GM04504 (cell line): ENCODE measurements at regions not wholly inside any gene's neighbourhood (a gene's known extent, or its start where the extent isn't known, plus 50 kb on each side); places are given as distances from the start of the nearest gene placed in this dataset.

Experiments used
- DNase-seq: peaks from one replicate; pipeline ENCODE4 v3.0.0-alpha.2; 2012; ENCODE audit warnings: low read depth

DNA sequence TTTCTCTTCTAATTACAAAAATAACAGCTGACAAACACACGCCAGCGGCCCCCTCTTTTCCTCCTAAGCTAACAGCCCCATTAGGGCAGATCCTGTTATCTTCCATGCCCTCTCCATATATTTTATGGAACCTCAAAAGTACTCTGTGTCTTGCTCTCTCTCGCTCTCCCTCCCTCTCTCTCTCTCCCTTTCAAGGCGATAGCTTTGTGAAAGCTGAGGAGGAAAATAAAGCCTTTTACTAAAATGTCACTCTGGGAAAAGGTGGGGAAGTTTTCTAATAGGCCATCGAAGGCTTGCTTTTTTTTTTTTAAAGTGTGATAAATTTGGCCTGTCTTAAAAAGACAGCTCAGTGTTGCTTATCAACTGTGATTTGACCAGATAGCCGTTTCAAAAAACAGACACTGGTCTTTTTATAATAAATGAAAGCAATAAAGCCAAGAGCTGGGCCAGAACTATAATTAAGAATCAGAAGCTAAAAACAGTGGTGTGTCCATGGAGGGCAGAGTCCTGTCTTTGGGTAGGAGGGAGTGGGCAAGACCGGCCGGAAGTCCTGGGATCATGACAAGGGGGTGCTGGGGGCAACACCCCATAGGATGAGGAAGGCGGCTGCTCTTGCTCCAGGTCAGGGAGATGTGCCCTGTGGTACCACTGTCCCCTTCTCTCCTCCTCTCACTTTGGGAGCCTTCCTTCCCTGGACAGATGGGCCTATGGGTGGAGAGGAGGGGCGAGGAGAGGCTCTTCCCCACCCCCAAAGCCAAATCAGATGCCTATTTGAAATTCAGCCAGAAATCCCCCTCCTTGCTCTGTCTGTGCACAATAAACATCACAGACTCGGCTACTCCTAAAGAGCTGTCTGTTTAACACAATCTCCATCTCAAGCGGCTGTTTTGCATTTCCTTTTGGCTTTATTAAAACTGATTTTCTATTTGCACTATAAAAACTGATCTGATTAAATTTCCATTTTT, 267.2 kb downstream of the BUD13 start:
- no peak for DNase-seq

DNA sequence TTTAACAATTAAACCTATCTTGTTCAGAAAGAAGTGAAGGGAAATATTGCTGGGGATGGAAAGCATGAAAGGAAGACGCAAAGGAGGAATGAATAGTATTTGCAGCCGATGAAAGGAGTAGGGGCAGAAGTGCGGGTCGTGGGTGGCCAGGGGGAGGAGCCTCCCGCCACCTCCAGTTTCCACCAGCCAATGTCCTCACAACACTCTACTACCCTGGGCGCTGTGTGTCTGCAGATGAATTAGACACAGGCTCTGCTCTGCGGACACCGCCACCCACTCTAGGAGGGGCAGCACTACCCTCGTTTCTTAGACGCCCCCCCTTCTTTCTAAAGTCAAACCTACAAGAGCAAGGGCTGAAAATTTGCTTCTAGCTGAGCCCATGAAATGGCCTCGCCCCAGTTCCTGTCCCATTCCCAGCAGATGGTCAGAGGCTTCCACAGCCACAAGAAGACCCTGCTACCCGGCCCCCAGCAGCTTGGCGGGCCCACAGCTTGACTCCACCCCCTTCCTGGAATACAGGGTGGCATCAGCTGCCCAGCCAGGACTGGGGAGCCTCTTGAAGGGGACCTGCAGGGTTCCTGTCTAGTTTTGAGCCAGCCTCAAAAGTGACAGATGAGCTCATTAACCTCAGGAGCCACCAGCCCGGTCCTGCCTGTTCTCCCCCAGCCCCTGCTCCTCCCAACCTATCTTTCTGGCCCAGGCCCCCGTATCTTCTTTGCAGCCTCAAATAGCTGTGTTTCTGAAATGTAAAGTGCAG, 268.1 kb downstream of the BUD13 start:
- DNase-seq, result no peak

DNA sequence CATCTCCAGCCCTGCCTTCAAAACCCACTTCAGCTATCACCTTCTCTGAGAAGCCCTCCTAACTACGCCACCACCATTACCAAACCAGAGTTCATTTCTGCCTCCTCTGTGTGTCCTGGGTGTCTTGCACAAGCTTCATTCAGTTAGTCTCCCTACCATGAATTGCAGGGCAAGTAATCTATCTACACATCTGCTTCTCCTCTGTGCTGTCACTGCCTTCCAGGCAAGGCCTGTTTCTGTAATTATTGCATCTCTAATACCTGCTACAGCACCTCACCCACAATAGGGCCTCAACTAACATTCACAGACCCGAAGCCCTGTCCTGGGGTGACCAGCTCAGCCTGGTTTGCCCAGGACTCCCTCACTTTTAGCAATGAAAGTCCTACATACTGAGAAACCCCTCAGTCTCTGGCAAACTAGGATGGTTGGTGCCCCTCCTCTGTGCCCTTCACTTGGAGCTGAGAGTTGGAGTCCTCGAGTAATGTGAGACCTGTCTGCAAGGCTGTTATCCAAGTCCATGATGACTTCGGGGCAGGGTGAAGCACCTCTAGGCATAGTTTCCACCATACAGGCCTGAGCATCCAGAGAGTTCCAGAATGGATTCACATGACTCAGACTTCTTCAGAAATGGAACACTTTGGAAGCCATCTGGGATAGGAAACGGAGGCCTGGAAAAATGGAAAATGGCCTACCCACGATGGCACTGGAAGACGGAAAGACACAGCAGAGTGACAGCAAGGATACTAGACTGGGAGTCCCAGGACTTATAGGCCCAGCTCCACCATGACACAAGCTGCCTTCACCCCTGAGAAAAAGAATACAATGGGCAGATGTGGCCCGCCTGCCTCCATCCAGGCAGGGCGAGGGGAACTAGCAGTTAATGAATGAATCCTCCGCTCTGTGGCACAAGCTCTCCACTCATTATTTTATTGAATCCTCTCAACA, 269.3 kb downstream of the BUD13 start:
- no peak for DNase-seq

DNA sequence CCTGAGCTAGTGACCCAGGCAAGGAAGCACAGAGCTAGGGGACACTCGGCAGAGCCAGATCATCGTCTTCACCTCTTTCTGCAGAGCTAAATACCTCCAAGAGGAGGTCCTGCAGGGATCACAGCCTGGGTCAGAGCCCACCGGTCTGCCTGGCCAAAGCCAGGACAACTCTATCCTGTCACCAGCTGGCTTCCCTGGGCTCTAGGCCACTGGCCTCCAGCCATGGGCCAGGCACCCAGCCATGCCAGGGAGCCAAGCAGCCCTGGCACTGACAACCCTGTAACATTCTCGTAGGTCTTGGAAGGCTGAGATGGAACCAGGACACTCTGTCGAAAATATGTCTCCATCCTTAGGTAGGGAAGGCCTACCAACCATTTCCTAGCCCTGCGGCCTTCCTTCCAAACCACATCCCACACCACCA, 270.1 kb downstream of the BUD13 start:
- no peak for DNase-seq

DNA sequence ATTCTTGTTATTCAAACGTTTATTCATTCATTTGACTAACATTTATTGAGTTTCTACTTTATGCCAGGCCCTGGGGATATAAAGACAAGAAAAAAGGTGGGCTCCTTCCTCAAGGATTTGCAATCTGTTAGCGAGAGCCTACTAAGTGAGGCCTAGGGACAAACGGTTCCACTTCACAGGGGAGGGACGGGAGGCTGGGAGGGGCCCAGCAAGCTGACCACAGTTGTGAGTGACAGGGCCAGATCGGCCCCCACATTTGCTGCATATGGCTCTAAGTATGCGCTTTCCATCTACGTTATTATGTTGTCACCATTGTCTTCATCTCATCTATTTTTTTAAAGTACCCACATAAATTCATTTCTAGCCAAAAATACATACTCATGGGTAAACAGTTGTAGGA, 271.1 kb downstream of the BUD13 start:
- DNase-seq, result no peak

DNA sequence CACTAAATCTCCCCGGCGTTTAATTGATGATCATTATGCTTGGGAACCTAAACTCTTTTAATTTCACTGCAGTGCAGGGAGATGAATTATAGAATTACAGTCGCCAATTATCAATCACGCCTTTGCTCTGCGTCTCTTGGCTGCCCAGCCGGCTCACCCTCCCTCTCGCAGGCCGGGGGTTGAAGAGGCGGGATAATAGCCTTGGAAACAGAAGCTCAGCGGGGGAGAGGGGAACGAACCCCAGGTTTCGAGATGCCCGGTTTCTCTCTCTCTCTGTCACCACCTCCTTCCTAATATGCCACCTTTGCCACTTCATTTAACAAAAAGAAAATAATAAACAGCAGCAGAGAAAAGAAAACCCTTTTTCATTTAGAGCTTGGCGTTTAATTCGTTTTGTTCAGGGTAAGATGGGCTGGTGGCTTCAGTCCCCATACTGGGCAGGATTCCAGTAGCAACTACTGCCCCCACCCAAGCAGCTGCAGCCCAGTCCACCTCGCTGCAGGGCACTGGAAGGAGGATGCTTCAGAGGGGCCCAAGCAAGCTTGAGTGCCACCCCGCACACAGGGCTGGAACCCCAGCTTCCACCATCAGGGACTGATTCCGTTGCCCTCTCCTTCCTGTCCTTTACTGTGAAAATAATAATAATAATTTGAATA, 271.7 kb downstream of the BUD13 start:
- DNase-seq, result no peak

DNA sequence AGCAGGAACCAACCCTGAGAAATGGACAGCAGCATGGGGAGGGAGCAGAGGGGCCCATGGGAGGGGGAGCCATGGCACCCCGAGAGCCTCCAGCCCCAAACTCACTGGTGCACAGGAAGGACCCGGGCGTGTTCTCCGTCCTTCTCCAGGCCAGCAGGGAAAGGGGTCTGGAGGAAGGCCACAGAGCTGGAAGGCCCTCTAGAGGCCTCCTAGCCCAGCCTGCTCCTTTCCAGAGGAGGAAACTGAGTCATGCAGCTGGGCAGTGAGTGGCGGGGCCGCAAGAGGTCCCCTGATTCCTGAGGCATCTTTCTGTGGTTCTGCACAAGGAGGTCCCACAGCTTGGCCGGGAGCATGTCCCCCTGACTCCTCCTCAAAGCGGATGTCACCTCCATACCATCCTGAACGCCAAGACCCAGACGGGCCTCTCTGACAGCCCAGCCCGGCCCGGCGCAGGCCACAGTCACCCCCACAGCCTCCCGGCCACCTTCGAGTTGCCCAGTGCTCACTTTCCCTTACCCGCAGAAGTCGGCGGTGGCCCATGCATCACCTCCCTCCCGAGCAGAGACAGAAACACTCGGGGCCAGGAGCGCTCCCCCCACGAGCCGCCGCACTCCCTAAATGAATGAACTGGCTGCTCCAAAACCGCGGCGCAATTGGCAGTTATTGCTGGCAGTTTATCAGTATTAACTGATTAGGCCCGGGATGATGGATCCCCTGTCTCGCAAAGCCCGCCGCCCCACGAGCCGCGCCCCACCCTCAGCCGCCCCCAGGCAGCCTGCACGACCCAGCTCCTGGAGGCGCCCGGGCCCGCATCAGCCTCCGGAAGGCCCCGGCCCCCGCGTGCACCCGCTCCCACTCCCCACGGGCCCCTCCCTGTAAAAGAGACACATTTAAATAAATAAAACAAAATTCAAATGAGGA, 272.5 kb downstream of the BUD13 start:
- no peak for DNase-seq

DNA sequence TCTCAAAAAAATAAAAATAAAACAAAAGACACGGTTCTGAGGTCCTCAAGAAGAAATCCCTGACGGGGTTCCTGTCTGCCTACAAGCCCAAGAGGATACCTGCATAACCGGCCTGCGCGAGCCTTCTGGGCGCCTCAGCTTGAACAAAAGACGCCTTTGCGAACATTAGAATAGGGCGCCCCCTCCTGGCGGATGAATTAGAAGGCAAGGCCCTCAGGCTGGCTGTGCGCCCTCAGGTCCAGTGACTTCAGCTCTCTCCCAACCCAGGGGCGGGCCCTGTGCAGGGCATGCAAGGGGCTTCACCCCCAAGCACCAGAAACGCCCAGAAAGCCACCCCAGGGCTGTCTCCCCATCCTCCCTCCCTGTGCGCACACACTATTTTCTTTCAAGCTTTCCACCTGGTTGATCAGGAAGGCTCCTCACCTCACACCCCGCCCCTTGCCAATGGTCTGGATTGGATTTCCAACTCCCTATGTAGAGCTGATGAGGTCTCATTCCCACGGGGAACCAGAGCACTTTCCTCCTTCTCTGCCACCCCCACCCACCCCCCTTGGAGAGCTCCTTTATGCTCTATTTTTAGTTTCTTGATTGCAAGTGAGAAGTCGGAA, 273.3 kb downstream of the BUD13 start:
- peak; percentile 4 for DNase-seq

DNA sequence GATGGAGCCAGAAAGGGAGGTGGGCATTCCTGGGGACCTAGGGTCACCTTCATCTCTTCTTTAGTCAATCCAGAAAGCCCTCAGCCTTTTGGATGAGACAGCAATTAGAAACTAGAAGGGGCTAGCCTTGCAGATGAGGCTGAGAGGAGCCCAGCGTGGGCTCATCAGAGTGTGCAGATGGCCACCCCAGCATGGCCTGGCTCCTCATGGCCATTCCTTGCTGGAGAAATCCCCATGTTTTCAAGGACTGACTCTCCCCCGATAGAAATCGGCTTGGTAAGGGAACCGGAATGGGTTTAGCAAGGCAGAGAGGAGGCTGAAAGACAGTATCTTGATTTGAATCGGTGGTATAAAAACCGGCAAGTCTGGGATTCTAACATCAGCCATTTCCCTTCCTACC, 274.6 kb downstream of the BUD13 start:
- no peak for DNase-seq

DNA sequence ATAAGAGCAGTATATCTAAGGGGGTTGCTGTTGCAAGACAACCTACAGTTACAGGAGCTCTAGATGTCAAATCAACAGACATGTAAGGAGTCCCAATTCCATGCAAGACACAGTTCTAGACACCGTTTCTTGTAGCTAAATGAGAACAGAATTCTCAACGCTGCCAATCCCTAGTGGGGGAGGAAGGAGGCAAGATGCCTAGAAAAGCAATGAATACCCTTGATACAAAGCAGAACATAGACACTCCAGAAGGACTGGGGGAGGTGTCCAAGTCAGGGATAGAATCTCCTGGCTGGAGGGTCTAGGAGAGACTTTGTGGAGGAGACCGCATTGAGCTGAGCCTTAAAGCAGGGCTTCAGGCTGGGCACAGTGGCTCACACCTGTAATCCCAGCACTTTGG, 280.2 kb downstream of the BUD13 start:
- DNase-seq, result no peak

DNA sequence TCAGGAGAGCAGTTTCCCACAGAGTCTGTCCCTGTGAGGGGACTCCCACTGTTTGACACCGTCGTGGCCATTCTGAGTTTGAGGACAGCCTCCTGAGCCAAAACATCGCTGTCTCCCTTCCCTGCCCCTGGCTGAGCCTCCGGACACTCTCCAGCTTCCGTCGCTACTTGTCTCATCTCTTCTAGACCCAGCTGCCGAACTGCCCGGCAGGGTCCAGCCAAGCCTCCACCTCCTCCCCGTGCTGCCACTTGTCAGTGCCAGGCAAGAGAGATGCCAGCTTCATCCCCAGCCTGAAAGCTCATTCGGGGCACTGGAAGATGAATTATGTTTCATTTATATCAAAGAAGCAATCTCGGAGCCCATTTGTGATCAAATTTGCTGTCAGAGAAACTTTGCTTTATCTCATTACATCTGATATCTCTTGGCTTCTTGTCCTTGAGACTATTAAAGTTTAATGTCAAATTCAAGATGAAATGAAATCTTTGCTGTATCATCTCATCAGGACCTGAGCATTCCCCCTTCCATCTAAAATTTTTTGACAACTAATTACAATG, 283.9 kb downstream of the BUD13 start:
- DNase-seq, result no peak

DNA sequence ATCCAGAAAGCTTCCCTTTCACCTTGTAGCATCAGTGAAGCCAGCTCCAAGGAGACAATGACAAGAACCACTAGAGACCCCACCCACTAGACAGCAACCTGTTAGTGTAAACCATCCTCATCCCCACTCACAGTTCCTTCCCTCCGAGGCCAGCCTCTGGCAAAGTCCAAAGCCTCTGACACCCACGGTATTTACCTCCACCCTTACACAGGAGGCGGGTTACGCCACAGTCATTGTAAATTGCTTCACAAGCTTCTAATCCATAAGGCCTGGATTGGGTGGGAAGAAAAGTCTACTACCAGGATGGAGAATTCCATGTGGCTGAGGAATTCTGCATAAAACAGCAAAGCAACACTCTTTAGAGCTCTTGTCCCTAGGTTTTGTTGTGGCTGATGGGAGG, 287.4 kb downstream of the BUD13 start:
- DNase-seq, result no peak

DNA sequence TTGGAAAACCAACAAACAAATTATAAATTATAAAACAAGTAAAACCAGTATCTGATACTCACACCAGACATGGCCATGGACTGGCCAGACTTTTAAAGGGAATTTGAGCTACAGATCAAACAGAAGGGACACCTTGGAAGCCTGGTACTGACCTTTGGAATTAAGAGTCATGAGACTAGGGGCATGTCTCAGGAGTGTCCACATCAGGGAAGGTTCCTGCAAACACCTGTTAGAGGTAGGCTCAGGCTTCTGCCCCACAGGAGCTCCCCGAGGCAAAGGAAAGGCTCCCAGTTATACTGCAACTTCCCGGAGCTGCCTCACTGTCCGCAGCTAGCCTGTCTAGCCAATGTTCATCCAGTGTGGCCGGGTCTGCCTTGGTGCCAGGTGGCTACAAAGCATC, 290.1 kb downstream of the BUD13 start:
- no peak for DNase-seq

DNA sequence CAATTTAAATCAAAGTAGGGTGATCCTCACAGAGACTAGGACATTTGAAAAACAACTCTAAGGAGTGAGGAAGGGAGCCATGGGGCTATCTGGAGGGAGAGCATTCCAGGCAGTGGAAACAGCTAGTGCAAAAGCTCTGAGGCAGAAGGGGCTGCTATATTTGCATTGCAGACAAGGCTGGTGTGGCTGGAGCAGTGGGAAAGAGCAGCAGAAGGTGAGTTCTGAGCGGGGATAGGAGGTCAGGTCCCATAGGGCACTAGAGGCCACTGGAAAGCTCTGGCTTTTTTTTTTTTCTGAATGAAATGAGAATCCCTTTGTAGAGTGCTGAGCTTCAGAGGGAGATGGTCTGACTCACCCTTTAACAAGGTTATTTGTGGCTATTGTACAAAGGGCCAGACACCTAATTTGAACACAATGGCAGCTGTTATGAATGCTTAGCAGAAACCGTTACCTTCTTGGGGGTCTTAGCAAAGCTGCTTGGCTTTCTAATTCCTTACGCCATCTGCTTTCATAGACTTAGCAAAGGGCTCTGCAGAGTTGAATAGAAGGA, 291.6 kb downstream of the BUD13 start:
- no peak for DNase-seq

DNA sequence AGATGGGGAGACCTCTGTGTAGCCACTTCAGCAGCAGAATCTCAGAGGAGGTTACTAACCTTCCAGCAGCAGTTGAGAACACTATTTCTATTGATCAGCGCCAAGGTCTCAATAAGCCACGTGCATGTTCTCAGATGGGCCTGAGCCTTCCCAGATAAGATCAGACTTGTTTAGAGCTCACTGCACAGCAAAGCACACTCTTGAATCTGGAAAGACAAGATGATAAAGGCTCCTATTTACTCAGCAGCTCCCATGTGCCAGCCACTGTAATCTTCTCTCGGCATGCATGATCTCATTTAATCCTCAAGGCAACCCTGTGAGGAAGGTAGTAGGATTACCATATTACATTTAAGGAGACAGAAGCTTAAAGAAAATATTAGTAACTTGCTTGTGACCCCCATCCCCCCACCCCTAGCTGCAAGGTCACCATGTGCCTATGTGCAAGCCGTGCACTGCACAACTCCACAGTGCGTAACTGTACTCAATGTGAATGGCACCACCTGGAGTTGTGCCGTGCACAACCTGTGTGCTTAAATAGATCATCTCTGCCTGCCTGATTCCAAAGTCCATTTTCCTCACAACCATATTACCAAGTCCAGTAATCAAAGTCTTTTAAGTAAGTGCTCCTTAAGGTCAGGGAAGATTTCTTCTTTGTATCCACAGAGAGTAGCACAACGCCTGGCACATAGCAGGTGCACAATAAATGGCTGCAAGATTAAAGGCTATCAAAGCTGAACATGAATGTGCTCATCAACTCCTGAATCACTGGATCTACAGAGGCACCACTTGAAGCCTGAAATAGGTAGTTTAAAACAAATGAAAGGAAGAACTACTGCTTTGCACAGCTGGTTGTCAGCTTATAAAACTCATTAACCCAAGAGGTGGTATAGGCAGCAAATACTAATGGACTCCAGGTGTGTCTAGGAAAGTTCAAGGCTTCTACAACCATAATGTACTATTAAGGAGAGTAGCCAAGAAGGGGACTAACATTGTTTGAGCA, 293.8 kb downstream of the BUD13 start:
- no peak for DNase-seq

DNA sequence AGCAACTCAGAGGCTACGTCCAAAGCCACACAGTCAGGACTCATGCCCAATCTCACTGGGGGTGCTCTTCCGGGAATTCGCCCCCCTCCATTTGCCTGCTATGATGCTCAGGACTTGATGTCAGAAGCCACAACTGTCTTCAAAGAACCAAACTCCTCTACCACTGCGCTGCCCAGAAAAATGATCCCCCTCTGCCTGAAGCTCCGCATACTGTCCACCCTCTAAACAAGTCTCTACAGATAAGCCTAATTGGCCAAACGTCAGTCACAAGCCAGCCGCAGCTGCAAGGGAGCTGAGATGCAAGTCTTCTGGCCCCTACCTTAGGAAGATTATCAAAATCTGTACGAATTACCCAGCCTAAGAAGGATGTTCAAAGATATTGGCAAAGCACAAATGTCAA, 294.6 kb downstream of the BUD13 start:
- no peak for DNase-seq

DNA sequence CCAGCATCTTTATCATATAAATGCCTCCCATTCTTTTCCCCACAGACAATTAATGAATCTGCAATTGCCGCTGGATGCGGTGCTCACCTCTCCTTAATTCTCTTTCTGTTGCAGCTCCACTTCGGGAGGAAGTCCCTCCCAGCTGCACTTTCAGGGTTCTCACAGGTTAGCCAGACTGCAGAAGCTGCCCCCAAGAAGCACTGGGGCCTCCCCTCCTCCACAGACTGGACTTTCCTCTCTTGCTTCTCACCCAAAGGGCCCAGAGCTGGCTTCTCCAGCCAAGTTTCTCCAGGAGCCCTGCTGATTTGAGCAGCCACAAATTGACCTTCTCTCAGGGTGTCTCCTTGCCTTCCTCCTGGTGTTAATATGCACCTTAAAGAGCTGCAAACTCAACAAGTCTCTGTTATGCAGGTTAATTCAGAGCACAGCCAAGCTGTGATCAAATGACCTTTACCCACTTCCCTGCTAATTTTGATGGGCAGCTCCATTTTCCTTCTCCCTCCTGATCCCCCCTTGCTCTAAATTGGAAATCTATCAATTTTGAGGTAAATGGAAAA, 298.9 kb downstream of the BUD13 start:
- DNase-seq, result no peak
